Suprapubic skin (tissue), 3 donors: ENCODE measurements at regions not wholly inside any gene's neighbourhood (a gene's known extent, or its start where the extent isn't known, plus 50 kb on each side); places are given as distances from the start of the nearest gene placed in this dataset.

Experiments used
- POLR2AphosphoS5 ChIP-seq, 3 donors: sonication (generic); formaldehyde crosslinking; IDR thresholded peaks; one replicate each; pipeline ENCODE4 v1.6.1; 2017; ENCODE audit warnings: antibody characterized with exemption in 3 of 3
- TF ChIP-seq, protein P1 (sequence below), 2 donors: fragments of 200-600 bp in 1 of 2; fragments of 450-650 bp in 1 of 2; sonication (generic) in 1 of 2; IDR thresholded peaks; one replicate each; pipeline ENCODE4 v1.5.1; 2016 to 2019; ENCODE audit warnings: antibody characterized with exemption in 2 of 2, mild to moderate bottlenecking in 1 of 2, moderate library complexity in 1 of 2

DNA sequence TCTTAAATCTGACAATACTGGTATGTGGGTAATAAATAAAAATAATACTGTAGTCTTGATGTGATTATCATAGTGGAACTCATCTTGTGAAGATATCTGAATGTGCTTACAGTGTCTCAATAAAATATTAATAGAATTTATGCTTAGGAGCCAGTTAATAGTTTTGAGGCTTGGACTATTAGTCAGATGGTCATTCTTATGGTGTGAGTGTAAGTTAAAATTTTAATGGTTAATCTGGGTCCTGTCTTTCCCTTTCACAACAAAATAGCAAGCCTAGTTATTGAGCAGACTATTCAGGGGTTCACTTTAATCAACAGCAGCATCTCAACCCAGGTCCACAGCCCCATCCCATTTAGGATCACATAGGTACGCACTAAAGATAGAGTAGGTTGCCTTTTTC is 138.9 kb downstream of the HAUS1 start:
- no peak for TF ChIP-seq POLR2AphosphoS5 (IDR thresholded peaks at IDR 0.05)
- TF ChIP-seq, protein P1, sequence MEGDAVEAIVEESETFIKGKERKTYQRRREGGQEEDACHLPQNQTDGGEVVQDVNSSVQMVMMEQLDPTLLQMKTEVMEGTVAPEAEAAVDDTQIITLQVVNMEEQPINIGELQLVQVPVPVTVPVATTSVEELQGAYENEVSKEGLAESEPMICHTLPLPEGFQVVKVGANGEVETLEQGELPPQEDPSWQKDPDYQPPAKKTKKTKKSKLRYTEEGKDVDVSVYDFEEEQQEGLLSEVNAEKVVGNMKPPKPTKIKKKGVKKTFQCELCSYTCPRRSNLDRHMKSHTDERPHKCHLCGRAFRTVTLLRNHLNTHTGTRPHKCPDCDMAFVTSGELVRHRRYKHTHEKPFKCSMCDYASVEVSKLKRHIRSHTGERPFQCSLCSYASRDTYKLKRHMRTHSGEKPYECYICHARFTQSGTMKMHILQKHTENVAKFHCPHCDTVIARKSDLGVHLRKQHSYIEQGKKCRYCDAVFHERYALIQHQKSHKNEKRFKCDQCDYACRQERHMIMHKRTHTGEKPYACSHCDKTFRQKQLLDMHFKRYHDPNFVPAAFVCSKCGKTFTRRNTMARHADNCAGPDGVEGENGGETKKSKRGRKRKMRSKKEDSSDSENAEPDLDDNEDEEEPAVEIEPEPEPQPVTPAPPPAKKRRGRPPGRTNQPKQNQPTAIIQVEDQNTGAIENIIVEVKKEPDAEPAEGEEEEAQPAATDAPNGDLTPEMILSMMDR (IDR thresholded peaks at IDR 0.05) = no peak
